HG03175 (cell line): ENCODE measurements at regions not wholly inside any gene's neighbourhood (a gene's known extent, or its start where the extent isn't known, plus 50 kb on each side); places are given as distances from the start of the nearest gene placed in this dataset.
"Not testable (repeated sequence)": the region's sequence is repeated elsewhere in the genome, so short reads cannot be mapped to it uniquely, and the experiment has no call there.

Experiments used
- ATAC-seq: cut with Tn5 transposase; IDR thresholded peaks from one replicate; pipeline ENCODE4 v1.9.1; 2021; ENCODE audit warnings: mild to moderate bottlenecking, moderate library complexity; ENCODE audit not compliant: unreplicated experiment

DNA sequence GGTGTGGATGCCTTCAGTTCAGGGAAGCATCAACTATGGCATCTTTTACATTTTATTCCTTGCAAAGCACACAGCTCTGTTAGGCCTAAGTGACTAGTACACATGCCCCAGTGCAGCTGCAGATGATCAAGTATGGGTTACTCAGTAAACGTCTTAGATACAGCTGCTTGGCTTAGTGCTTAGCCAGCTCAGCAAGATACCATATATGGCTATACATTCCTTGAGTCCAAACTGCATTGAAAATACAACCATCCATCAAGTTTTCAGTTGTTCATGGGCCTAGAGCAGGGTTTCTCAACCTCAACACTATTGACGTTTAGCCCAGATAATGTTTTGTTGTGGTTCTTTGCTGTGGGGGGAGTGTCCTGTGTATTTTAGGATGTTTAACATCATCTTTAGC, 769.9 kb downstream of the TSN start:
- ATAC-seq, result no peak

- no peak for ATAC-seq
Observed at GRCh38 chr2:122528061-122528460, 772.6 kb downstream of the TSN start.

DNA sequence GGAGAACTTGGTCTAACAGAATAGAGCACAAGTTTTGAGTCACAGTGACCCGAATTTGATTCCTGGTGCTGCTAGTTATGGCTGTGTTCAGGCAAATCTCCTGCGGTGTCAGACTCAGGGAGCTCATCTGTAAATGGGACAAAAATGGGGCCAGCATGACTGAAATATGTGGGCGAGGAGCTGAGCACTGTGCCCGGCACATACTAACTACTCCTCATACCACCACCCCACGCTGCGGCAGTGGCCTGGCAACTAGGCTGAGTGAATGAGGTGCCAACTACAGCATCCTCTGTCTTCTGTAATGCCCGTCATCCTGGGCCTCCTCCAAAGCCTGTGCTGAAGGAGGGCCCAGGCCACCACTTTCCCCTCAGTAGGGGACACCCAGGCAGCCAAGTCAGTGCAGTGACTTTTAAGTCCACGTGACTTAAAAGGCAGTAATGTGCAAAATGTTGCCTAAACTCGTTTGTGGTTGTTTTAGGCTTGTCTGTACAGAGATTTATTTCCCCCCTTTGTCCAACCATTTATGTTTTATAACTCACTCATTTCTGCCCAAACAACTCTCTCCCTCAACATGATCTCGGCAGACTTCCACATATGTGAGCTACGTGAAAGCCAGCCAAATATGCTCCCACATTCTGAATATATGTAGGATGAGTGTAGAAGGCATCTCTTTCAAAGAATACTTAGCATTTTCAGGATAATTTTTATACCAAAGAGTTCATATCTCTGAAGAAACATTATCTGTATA, 773.7 kb downstream of the TSN start:
- no peak for ATAC-seq

GRCh38 chr2:122530814-122531213, 775.4 kb downstream of the TSN start:
- peak; percentile 80 for ATAC-seq

DNA sequence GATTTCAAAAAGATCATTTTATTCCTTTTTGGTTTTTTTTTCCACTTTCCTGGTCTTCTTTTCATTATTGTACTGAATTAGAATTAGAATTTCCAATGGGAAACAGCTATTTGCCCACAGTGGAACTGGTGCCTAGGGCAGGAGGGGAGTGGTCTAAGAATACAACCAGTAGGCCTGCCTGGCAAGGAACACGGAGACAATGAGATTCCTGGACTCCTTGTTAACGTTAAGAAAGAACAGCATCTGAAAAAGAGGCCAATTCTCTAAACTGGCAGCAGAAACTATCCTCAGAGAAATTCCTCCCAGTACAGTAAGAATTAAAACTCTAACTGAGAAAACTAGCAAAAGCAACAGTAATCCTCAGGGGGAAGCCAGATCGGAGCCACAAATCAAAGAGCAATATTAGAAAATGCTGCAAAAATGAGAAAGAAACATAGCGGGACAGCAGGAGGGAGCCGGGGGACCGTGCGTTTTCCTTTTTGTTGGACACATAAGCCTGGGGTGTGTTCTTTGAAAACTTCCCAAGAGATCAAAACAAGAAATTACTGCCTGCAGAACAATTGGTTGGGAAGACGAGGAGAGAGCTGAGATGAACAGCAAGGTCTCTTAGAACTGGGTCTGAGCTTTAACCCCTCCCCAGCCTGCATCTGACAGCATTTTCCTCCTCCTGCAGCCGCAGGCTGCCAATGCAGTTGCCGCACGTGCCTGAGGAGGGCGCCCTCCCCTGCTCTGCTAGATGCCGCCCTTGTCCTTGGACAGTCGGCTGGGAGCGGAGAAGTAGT, 776.0 kb downstream of the TSN start:
- ATAC-seq, result no peak

DNA sequence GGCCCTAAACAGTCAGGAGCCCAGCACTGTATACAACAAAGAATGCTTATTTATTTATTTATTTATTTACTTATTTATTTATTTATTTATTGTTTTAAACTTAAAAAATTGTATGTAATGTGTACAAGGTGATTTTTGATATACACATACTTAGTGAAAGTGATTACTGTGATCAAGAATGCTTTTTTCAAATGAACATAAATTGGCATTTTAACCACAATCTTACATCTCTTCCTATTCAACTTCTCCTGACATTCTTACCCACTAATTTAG, 776.6 kb downstream of the TSN start:
- ATAC-seq, result no peak

GRCh38 chr2:122532481-122532880, 777.0 kb downstream of the TSN start:
- no peak for ATAC-seq

DNA sequence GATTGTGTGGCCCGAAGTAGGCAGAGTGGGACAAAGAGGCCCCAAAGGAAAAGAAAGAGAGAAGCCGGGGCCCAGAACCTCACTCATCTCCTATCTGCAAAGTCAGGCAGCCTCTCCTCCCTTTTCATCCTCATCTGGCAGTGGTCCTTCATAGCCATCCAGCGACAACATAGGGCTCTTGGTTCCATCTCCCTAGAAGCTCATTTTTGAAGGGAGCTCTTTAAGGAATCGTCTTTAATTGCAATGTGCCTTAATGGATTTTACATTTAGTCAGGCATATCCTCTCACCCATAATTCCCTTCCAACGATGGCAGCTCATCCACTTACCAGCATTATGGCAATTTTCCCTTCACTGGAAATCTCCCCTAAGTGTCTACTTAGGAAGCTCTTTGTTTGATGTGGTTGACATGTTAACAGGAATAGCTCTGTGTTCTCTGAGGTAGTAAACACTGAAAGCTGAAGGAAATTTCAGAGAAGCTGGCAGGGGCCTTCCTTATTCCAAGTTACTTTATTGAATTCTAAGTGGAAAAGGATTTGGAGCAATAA, 780.6 kb downstream of the TSN start:
- ATAC-seq, result no peak

GRCh38 chr2:122539311-122539710, 783.9 kb downstream of the TSN start:
- no peak for ATAC-seq

- no peak for ATAC-seq
Observed at GRCh38 chr2:122539920-122540319, 784.5 kb downstream of the TSN start.

DNA sequence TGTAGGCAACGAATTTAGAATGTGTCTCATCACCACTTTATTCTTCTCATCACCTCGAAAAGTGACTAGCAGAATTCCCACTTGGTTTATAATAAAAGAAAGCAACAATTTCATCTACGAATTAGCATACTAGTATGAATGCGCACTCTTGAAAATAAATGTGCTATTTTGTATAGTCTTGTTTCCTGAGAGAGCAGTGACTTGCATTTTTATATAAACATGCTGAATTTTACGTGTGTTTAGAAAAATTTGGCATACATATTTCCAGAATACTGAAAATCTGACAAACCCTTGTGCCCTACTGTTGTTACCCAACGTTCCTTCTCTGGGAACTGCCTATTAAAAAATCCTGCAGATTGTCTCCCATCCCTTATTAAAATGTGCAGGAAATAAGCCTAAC, 786.8 kb downstream of the TSN start:
- no peak for ATAC-seq

DNA sequence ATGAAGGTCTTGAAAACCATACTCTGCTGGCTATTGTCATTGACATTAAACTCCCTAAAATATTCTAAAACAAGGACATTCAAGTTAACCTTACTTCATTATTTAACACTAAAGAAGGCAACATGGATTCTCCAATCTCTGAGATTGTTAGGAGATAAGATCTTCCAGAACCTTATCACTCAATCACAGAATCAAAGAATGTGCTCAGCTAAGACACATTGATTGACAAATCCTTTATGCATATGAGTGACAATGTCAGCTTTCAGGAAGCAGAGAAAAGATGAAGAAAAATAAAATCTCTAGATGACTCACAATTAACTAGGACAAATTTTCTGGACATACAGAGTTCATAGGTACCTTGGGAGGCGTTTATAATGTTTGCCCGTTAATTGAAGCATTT, 787.2 kb downstream of the TSN start:
- ATAC-seq, result no peak

DNA sequence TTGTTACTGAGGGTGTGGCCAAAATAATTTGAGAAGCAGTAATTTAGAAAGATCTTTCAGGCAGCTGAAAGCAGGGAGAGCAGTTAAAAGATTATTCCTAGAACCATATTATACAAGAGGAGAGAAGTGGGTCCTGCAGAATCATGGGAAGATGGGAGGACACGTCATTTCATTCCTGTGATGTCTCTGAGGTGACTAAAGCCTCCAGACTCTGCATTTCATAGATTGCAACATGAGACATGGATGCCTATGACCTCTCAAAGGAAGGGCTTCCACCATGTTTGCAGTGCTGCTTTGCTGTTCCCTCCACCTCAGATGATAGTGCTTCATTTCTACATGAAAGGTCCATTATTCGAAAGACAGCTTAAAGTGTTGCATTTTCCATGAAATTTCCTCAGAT, 788.4 kb downstream of the TSN start:
- ATAC-seq, result no peak

DNA sequence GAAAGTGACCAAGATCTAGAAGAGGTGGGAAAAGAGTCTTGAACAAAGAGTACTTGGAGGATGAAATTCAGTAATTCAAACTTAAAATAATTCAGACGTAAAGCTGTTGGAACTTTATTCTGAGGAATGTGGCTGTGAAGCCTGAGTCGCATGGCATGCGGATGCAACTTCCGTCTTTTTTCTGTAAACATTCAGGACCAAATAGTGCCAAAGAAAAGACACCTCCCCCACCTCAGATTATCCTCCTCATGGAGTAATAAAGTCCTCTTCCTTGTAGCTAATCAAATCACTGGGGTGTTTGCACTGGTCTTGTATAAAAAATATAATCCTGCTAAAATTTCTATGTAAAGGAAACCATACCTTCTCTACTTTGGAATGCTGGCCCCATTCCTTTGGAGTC, 790.4 kb downstream of the TSN start:
- no peak for ATAC-seq

GRCh38 chr2:122562775-122563174, 807.3 kb downstream of the TSN start:
- no peak for ATAC-seq

GRCh38 chr2:122563781-122564180, 808.3 kb downstream of the TSN start:
- ATAC-seq, result no peak

DNA sequence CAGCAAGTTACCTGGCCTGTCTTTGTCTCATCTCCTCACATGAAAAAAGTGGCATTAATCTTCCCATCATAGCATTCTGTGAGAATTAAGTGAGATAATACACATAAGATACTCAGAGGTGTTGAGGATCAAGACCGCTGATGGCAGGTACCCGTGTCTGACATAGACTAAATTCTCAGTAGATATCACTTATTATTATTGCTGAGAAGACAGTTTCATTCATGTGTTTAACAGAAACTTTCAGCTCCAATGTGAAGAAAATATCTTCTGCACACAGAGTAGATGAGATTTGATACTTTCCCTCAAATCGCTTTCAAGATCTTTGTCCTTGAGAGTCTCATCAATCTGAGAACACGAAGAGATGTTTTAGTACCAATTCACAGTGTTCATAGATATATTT, 809.4 kb downstream of the TSN start:
- no peak for ATAC-seq

GRCh38 chr2:122565364-122565763, 809.9 kb downstream of the TSN start:
- no peak for ATAC-seq

- no peak for ATAC-seq
Observed at GRCh38 chr2:122570641-122571040, 815.2 kb downstream of the TSN start.

DNA sequence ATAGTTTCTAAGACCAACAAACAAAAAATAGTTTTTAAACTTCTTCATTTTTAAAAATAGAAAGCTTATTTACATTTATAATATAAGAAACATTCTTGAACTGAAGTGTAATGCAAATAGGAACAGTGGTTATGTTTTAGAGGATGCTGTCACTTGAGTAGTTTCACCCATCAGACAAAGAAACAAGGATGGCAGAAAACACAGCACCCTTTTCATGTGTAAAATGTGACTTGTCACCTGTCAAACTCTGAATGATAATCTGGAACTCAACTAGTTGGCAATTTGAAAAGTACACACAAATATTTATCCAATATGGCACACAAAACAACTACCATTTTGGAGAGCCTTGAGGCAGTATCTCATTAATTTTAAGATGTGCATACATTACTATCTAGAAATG, 816.0 kb downstream of the TSN start:
- not testable (repeated sequence) for ATAC-seq

DNA sequence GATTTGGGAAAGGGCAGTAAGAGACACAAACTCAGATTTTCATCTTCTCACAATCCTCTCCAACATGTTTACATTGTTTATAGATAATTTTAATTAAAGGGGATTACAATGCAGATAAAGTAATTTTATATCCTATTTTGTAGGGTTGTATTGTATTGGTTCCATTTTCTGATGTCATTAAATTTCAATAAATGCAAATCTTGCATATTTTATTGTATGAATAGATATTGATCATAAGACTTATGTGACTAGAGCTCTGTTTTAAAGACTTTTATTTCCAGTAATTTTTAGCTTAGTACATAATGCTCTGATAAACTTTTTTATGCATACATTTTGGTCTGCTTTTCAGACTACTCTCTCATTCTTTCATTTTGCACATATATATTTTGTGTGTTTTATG, 819.6 kb downstream of the TSN start:
- ATAC-seq, result no peak

- no peak for ATAC-seq
Observed at GRCh38 chr2:122583159-122583917, 827.9 kb downstream of the TSN start.
